B cell (primary cell): ENCODE measurements at regions not wholly inside any gene's neighbourhood (a gene's known extent, or its start where the extent isn't known, plus 50 kb on each side); places are given as distances from the start of the nearest gene placed in this dataset.

ENCODE experiments used
- ATAC-seq: fragments of 200-7000 bp; cut with Tn5 transposase; one replicate; pipeline ENCODE4 v1.10.0; 2021; ENCODE audit warnings: low read depth, mild to moderate bottlenecking, moderate number of reproducible peaks, moderate library complexity
- CTCF ChIA-PET: fragments of 350-600 bp; sonication (Branson Sonifier 250); formaldehyde crosslinking; loops from one replicate; lab custom pipeline; 2021; ENCODE audit warnings: antibody characterized with exemption, inconsistent platforms; lab: Charles Lee
- POLR2A ChIA-PET: fragments of 350-600 bp; sonication (Branson Sonifier 250); formaldehyde crosslinking; loops from one replicate; lab custom pipeline; 2021; ENCODE audit warnings: antibody characterized with exemption; lab: Charles Lee
- DNase-seq: peaks from one replicate; pipeline ENCODE4 v3.0.0; 2013
- H2AFZ ChIP-seq: 2 replicates; pipeline ENCODE4 v1.6.1; 2012; ENCODE audit warnings: mild to moderate bottlenecking, low read depth, low read length; ENCODE audit not compliant: insufficient read depth, poor library complexity, severe bottlenecking
- H3K27ac ChIP-seq, 2 donors: 1 replicate in 1 of 2; 2 replicates in 1 of 2; pipeline ENCODE4 v1.5.1; 2012 to 2013; ENCODE audit warnings: low read length in 2 of 2, mild to moderate bottlenecking in 2 of 2, moderate library complexity in 1 of 2
- H3K27me3 ChIP-seq, 4 experiments: fragments of 200-600 bp in 1 of 4; sonication (generic) in 1 of 4; replicated peaks in 1 of 4; 1 replicate in 2 of 4; 2 replicates in 2 of 4; pipeline versions ENCODE4 v1.6.1 to v1.7.0; 2013 to 2016; ENCODE audit warnings: low read length in 3 of 4, mild to moderate bottlenecking in 2 of 4, mixed read lengths in 1 of 4, moderate library complexity in 1 of 4; ENCODE audit not compliant: insufficient read depth in 4 of 4, control insufficient read depth in 3 of 4; ENCODE audit errors: control extremely low read depth in 1 of 4
- H3K36me3 ChIP-seq, 2 experiments: replicated peaks in 1 of 2; 1 replicate in 1 of 2; 2 replicates in 1 of 2; pipeline versions ENCODE4 v1.6.1 to v1.7.1; 2013; ENCODE audit warnings: low read length in 1 of 2; ENCODE audit not compliant: insufficient read depth in 2 of 2, control insufficient read depth in 1 of 2; ENCODE audit errors: control extremely low read depth in 1 of 2, extremely low read depth in 1 of 2
- H3K4me1 ChIP-seq, 2 donors: fragments of 200-600 bp in 1 of 2; sonication (generic) in 1 of 2; 1 replicate in 1 of 2; 2 replicates in 1 of 2; pipeline versions ENCODE4 v1.5.1 to v1.6.1; 2013 to 2017; ENCODE audit warnings: low read length in 2 of 2; ENCODE audit not compliant: control insufficient read depth in 2 of 2, insufficient read depth in 2 of 2
- H3K4me2 ChIP-seq: replicated peaks from 2 replicates; pipeline ENCODE3; 2012; ENCODE audit warnings: mild to moderate bottlenecking, low read depth, low read length; ENCODE audit not compliant: poor library complexity, severe bottlenecking
- H3K4me3 ChIP-seq, 5 experiments: fragments of 200-600 bp in 1 of 5; sonication (generic) in 1 of 5; 1 replicate in 3 of 5; 2 replicates in 2 of 5; pipeline versions ENCODE4 v1.5.1 to v1.7.0; 2011 to 2016; ENCODE audit warnings: low read length in 4 of 5, mild to moderate bottlenecking in 4 of 5, low read depth in 2 of 5, control low read depth in 1 of 5, moderate library complexity in 1 of 5; ENCODE audit not compliant: insufficient read depth in 1 of 5; ENCODE audit errors: control extremely low read depth in 1 of 5, extremely low read depth in 1 of 5
- H3K79me2 ChIP-seq: fragments of 200-600 bp; sonication (generic); one replicate; pipeline ENCODE4 v1.6.0; 2016; ENCODE audit warnings: low read length; ENCODE audit not compliant: control insufficient read depth, insufficient read depth
- H3K9ac ChIP-seq: fragments of 200-600 bp; sonication (generic); 2 replicates; pipeline ENCODE4 v1.6.1; 2017; ENCODE audit warnings: mild to moderate bottlenecking, low read length, moderate library complexity
- H3K9me3 ChIP-seq, 3 donors: one replicate each; pipeline versions ENCODE4 v1.6.1 to v1.7.1; 2013; ENCODE audit warnings: low read length in 2 of 3; ENCODE audit not compliant: control insufficient read depth in 2 of 3, insufficient read depth in 1 of 3; ENCODE audit errors: control extremely low read depth in 1 of 3
- H4K20me1 ChIP-seq: 2 replicates; pipeline ENCODE4 v1.6.0; 2012; ENCODE audit warnings: mild to moderate bottlenecking, low read length; ENCODE audit not compliant: insufficient read depth, control insufficient read depth, poor library complexity, severe bottlenecking
- H3K27ac Mint-ChIP-seq: one replicate; pipeline ENCODE4 v1.8.0; 2021; ENCODE audit warnings: mixed read lengths
- H3K27me3 Mint-ChIP-seq: one replicate; pipeline ENCODE4 v1.8.0; 2021; ENCODE audit warnings: mixed read lengths
- H3K4me1 Mint-ChIP-seq: one replicate; pipeline ENCODE4 v1.8.0; 2021; ENCODE audit warnings: mixed read lengths
- H3K4me3 Mint-ChIP-seq: one replicate; pipeline ENCODE4 v1.8.0; 2021; ENCODE audit warnings: mixed read lengths
- H3K9me3 Mint-ChIP-seq: one replicate; pipeline ENCODE4 v1.8.0; 2022; ENCODE audit warnings: mixed read lengths; ENCODE audit not compliant: insufficient read depth
- EZH2 ChIP-seq: IDR thresholded peaks from 2 replicates; pipeline ENCODE4 v1.6.1; 2012; ENCODE audit warnings: borderline replicate concordance, low read depth, mild to moderate bottlenecking, moderate library complexity, low read length; ENCODE audit not compliant: insufficient read depth, poor library complexity, severe bottlenecking
- WGBS: methylation state at CpG from one replicate; pipeline ENCODE4 v1.1.5; 2013; ENCODE audit warnings: missing lambda C conversion rate; ENCODE audit not compliant: insufficient coverage; 5-methylcytosine and 5-hydroxymethylcytosine counted together
- intact Hi-C: fragments of 100-400 bp; cut with micrococcal nuclease; formaldehyde crosslinking; loops from one replicate; pipeline ENCODE4 v1.10.0; 2022
- TF ChIP-seq, protein P1 (sequence below): fragments of 200-600 bp; IDR thresholded peaks from one replicate; pipeline ENCODE4 v1.8.0; 2022; ENCODE audit warnings: antibody characterized with exemption, mild to moderate bottlenecking

DNA sequence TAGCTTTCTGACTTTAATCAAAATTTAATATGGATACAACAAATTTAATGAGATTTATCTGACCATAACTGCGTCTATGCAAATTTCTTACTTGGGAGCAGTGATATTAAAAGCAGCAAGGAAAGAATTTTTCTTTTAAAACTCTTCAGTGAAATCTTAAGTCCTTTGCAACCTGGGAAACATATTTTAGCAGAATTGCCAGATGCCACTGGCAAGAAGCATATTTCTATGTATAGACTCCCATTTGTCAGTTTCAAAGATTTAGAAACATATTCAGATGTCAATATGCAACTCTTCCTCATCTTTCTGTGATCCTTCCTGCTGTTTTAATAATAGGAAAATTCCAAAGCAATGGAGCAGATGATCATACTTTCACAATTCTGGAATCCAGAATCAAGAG lies 911.3 kb downstream of the LUZP2 start:
- CTCF ChIA-PET = no interaction called here
- H3K4me1 ChIP-seq = no peaks in the 10 kb centered on the region

DNA sequence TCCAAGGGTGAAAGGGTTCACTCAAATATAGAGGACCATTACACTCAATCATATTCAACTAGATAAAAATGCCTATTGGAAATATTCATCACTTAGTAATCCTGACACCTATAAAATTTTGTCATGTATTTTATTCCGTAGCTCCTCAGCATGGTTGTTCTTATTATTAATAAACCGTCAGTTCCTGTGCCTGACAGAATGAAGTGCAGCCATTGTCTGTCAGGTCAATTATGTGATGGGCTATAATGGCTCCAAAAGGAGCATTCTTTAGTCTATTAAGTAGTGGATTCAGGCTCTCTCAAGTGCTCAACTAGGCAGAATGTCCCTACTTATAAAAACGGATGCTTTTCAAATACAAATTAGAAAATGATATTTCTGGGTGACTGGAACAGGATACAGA lies 916.1 kb upstream of the ANO3 start:
- Mint-ChIP-seq H3K27ac (no peak overlapping the region), H3K9me3 (peaks cover 4% of the 10 kb centered on the region), H3K4me1 (no peaks in the 10 kb centered on the region), H3K27me3 (no peaks in the 10 kb centered on the region), H3K4me3 (no peak overlapping the region)
- intact Hi-C loops = no loop called here
- Histone ChIP-seq H3K4me2 (no peak overlapping the region), H4K20me1 (no peaks in the 10 kb centered on the region), H3K27me3 (no peaks in the 10 kb centered on the region), H3K9ac (no peak overlapping the region), H3K4me3 (no peak overlapping the region), H3K4me1 (no peaks in the 10 kb centered on the region), H3K36me3 (no peaks in the 10 kb centered on the region), H2AFZ (no peak overlapping the region), H3K27ac (no peak overlapping the region), H3K9me3 (no peaks in the 10 kb centered on the region), H3K79me2 (no peaks in the 10 kb centered on the region)
- CTCF ChIA-PET = no interaction called here
- ATAC-seq (no peak), DNase-seq (no peak)
- WGBS = no CpG with 5 or more reads among the region's 3 CpGs
- no peak for TF ChIP-seq EZH2
- TF ChIP-seq, protein P1, sequence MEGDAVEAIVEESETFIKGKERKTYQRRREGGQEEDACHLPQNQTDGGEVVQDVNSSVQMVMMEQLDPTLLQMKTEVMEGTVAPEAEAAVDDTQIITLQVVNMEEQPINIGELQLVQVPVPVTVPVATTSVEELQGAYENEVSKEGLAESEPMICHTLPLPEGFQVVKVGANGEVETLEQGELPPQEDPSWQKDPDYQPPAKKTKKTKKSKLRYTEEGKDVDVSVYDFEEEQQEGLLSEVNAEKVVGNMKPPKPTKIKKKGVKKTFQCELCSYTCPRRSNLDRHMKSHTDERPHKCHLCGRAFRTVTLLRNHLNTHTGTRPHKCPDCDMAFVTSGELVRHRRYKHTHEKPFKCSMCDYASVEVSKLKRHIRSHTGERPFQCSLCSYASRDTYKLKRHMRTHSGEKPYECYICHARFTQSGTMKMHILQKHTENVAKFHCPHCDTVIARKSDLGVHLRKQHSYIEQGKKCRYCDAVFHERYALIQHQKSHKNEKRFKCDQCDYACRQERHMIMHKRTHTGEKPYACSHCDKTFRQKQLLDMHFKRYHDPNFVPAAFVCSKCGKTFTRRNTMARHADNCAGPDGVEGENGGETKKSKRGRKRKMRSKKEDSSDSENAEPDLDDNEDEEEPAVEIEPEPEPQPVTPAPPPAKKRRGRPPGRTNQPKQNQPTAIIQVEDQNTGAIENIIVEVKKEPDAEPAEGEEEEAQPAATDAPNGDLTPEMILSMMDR = no peak
- POLR2A ChIA-PET = no interaction called here

More for the DNA sequence above, 911.3 kb downstream of the LUZP2 start:
- no CpG with 5 or more reads among the region's 1 CpG for WGBS
- no peak overlapping the region for H3K4me3 ChIP-seq
- no peaks in the 10 kb centered on the region for H4K20me1 ChIP-seq
- H3K4me1 Mint-ChIP-seq = no peaks in the 10 kb centered on the region
- H3K36me3 ChIP-seq = no peaks in the 10 kb centered on the region
- H3K27me3 Mint-ChIP-seq = no peaks in the 10 kb centered on the region
- no peak overlapping the region for H2AFZ ChIP-seq
- H3K4me3 Mint-ChIP-seq = no peak overlapping the region
- no peak for TF ChIP-seq EZH2
- TF ChIP-seq, protein P1 = no peak
- no peaks in the 10 kb centered on the region for H3K27me3 ChIP-seq
- intact Hi-C loops = no loop called here
- H3K9me3 Mint-ChIP-seq = peaks cover 2% of the 10 kb centered on the region
- no peak overlapping the region for H3K4me2 ChIP-seq
- no peak overlapping the region for H3K9ac ChIP-seq
- DNase-seq (no peak), ATAC-seq (no peak)
- no peak overlapping the region for H3K27ac ChIP-seq
- H3K9me3 ChIP-seq = no peaks in the 10 kb centered on the region
- no peaks in the 10 kb centered on the region for H3K79me2 ChIP-seq
- POLR2A ChIA-PET = no interaction called here
- no peak overlapping the region for H3K27ac Mint-ChIP-seq
